ENCODE measurements at regions not wholly inside any gene's neighbourhood (a gene's known extent, or its start where the extent isn't known, plus 50 kb on each side); places are given as distances from the start of the nearest gene placed in this dataset.

GRCh38 chr13:108419768-108420167 is 150.2 kb downstream of the TNFSF13B start:
- no peak for TF ChIP-seq CTCF (conservative IDR thresholded peaks at IDR 0.05; ENCODE audit: low read depth, low read length)
- TF ChIP-seq EZH2 (IDR thresholded peaks at IDR 0.05; ENCODE audit: low read length, unreplicated experiment) = no peak
- no peak for TF ChIP-seq EZH2phosphoT487 (IDR thresholded peaks at IDR 0.05; ENCODE audit: borderline replicate concordance, low read length)
